ENCODE measurements at regions not wholly inside any gene's neighbourhood (a gene's known extent, or its start where the extent isn't known, plus 50 kb on each side); places are given as distances from the start of the nearest gene placed in this dataset.

DNA sequence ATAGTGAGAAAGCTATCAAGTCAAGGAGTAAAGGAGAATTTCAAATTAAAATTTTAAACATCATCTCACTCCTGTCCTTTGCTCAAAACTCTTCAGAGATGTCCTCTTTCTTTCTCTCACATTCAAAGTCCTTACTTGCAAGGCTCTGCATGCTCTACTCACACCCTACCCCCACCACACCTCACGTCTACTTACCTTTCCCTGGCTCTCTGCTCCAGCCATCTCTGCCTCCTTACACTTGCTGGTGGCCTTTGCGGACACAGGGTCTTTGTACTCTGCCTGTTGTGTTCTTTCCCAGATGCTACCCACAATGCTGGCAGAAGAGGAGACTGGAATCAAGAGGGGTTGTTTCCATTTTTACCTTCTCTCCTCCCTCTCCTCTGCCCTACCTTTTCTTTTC lies 405.2 kb downstream of the INSC start:
- Histone ChIP-seq H3K23ac (ENCODE audit: low read depth, low read length, poor library complexity) (no peak overlapping the region), H3K9me3 (replicated peaks in 1 of 2; ENCODE audit: control insufficient read depth in 2 of 2, insufficient read depth in 1 of 2, low read depth in 1 of 2, low read length in 2 of 2) (no peaks in the 10 kb centered on the region), H2BK15ac (ENCODE audit: low read length) (no peak overlapping the region), H2BK120ac (ENCODE audit: low read depth, low read length) (no peak overlapping the region), H4K91ac (ENCODE audit: low read depth, low read length, poor library complexity) (no peak overlapping the region), H3K14ac (ENCODE audit: low read length) (no peak overlapping the region), H2BK5ac (ENCODE audit: low read length) (no peak overlapping the region), H4K8ac (ENCODE audit: low read depth, low read length) (no peak overlapping the region), H2AFZ (ENCODE audit: low read length) (no peak overlapping the region), H3K4me3 (ENCODE audit: low read length in 2 of 2) (no peak overlapping the region), H2AK5ac (ENCODE audit: low read depth, low read length) (no peak overlapping the region), H3K36me3 (replicated peaks in 1 of 2; ENCODE audit: control insufficient read depth in 2 of 2, insufficient read depth in 2 of 2, low read length in 2 of 2) (no peaks in the 10 kb centered on the region), H2BK12ac (ENCODE audit: low read length) (no peak overlapping the region), H3K9ac (ENCODE audit: low read depth, low read length, poor library complexity) (no peak overlapping the region), H3K27me3 (ENCODE audit: control insufficient read depth in 3 of 3, insufficient read depth in 3 of 3, low read depth in 1 of 3, low read length in 3 of 3) (no peaks in the 10 kb centered on the region), H3K4me2 (ENCODE audit: insufficient read depth, low read length, poor library complexity, severe bottlenecking) (no peak overlapping the region), H3K18ac (ENCODE audit: low read length) (no peak overlapping the region), H3K4me1 (ENCODE audit: control insufficient read depth in 2 of 2, insufficient read depth in 1 of 2, low read depth in 1 of 2, low read length in 2 of 2) (peaks cover 0 to 1% of the 10 kb centered on the region in 2 donors), H3K79me1 (ENCODE audit: low read depth, low read length) (no peaks in the 10 kb centered on the region), H3K4ac (ENCODE audit: low read length) (no peak overlapping the region), H3K27ac (replicated peaks; ENCODE audit: low read length) (no peak overlapping the region)
- no CpG with 5 or more reads among the region's 2 CpGs for WGBS, 2 donors (ENCODE audit: extremely low coverage in 2 of 2, insufficient read length in 2 of 2, insufficient replicate concordance in 1 of 2)
- DNase-seq (ENCODE audit: low spot score): no peak

- Histone ChIP-seq H2BK15ac (ENCODE audit: low read length) (no peak overlapping the region), H3K27ac (replicated peaks; ENCODE audit: low read length) (no peak overlapping the region), H3K4me3 (ENCODE audit: low read length in 2 of 2) (no peak overlapping the region), H2AFZ (ENCODE audit: low read length) (no peak overlapping the region), H3K9me3 (replicated peaks in 1 of 2; ENCODE audit: control insufficient read depth in 2 of 2, insufficient read depth in 1 of 2, low read depth in 1 of 2, low read length in 2 of 2) (peaks cover 0 to 7% of the 10 kb centered on the region in 2 donors), H4K91ac (ENCODE audit: low read depth, low read length, poor library complexity) (no peak overlapping the region), H4K8ac (ENCODE audit: low read depth, low read length) (no peak overlapping the region), H3K9ac (ENCODE audit: low read depth, low read length, poor library complexity) (no peak overlapping the region), H3K18ac (ENCODE audit: low read length) (no peak overlapping the region), H3K4me1 (ENCODE audit: control insufficient read depth in 2 of 2, insufficient read depth in 1 of 2, low read depth in 1 of 2, low read length in 2 of 2) (peaks cover 0 to 1% of the 10 kb centered on the region in 2 donors), H3K36me3 (replicated peaks in 1 of 2; ENCODE audit: control insufficient read depth in 2 of 2, insufficient read depth in 2 of 2, low read length in 2 of 2) (no peaks in the 10 kb centered on the region), H2AK5ac (ENCODE audit: low read depth, low read length) (no peak overlapping the region), H3K14ac (ENCODE audit: low read length) (no peak overlapping the region), H3K27me3 (ENCODE audit: control insufficient read depth in 3 of 3, insufficient read depth in 3 of 3, low read depth in 1 of 3, low read length in 3 of 3) (no peaks in the 10 kb centered on the region), H3K4ac (ENCODE audit: low read length) (no peak overlapping the region), H2BK5ac (ENCODE audit: low read length) (no peak overlapping the region), H2BK120ac (ENCODE audit: low read depth, low read length) (no peak overlapping the region), H3K79me1 (ENCODE audit: low read depth, low read length) (no peaks in the 10 kb centered on the region), H2BK12ac (ENCODE audit: low read length) (no peak overlapping the region), H3K4me2 (ENCODE audit: insufficient read depth, low read length, poor library complexity, severe bottlenecking) (no peak overlapping the region), H3K23ac (ENCODE audit: low read depth, low read length, poor library complexity) (no peak overlapping the region)
- WGBS, 2 donors (ENCODE audit: extremely low coverage in 2 of 2, insufficient read length in 2 of 2, insufficient replicate concordance in 1 of 2): no CpG with 5 or more reads among the region's 2 CpGs
- DNase-seq (ENCODE audit: low spot score): no peak
Measured at GRCh38 chr11:15523543-15523942, 408.8 kb downstream of the INSC start.

GRCh38 chr11:15525582-15525981 lies 410.9 kb downstream of the INSC start:
- H3K4me3 ChIP-seq (ENCODE audit: low read length in 2 of 2): no peak overlapping the region
- H2AK5ac ChIP-seq (ENCODE audit: low read depth, low read length): no peak overlapping the region
- H3K9me3 ChIP-seq (replicated peaks in 1 of 2; ENCODE audit: control insufficient read depth in 2 of 2, insufficient read depth in 1 of 2, low read depth in 1 of 2, low read length in 2 of 2): peaks cover 0 to 7% of the 10 kb centered on the region in 2 donors
- no peak overlapping the region for H2BK120ac ChIP-seq (ENCODE audit: low read depth, low read length)
- no peak overlapping the region for H3K4me2 ChIP-seq (ENCODE audit: insufficient read depth, low read length, poor library complexity, severe bottlenecking)
- no CpG with 5 or more reads among the region's 1 CpG for WGBS, 2 donors (ENCODE audit: extremely low coverage in 2 of 2, insufficient read length in 2 of 2, insufficient replicate concordance in 1 of 2)
- H2AFZ ChIP-seq (ENCODE audit: low read length): no peak overlapping the region
- no peak overlapping the region for H3K23ac ChIP-seq (ENCODE audit: low read depth, low read length, poor library complexity)
- no peak overlapping the region for H3K18ac ChIP-seq (ENCODE audit: low read length)
- H2BK5ac ChIP-seq (ENCODE audit: low read length): no peak overlapping the region
- H2BK15ac ChIP-seq (ENCODE audit: low read length): no peak overlapping the region
- no peaks in the 10 kb centered on the region for H3K79me1 ChIP-seq (ENCODE audit: low read depth, low read length)
- H3K27me3 ChIP-seq (ENCODE audit: control insufficient read depth in 3 of 3, insufficient read depth in 3 of 3, low read depth in 1 of 3, low read length in 3 of 3): no peaks in the 10 kb centered on the region
- no peaks in the 10 kb centered on the region for H3K4me1 ChIP-seq (ENCODE audit: control insufficient read depth in 2 of 2, insufficient read depth in 1 of 2, low read depth in 1 of 2, low read length in 2 of 2)
- no peak overlapping the region for H2BK12ac ChIP-seq (ENCODE audit: low read length)
- no peak overlapping the region for H3K27ac ChIP-seq (replicated peaks; ENCODE audit: low read length)
- H3K14ac ChIP-seq (ENCODE audit: low read length): no peak overlapping the region
- DNase-seq (ENCODE audit: low spot score): no peak
- no peaks in the 10 kb centered on the region for H3K36me3 ChIP-seq (replicated peaks in 1 of 2; ENCODE audit: control insufficient read depth in 2 of 2, insufficient read depth in 2 of 2, low read length in 2 of 2)
- H4K91ac ChIP-seq (ENCODE audit: low read depth, low read length, poor library complexity): no peak overlapping the region
- H4K8ac ChIP-seq (ENCODE audit: low read depth, low read length): no peak overlapping the region
- H3K9ac ChIP-seq (ENCODE audit: low read depth, low read length, poor library complexity): no peak overlapping the region
- H3K4ac ChIP-seq (ENCODE audit: low read length): no peak overlapping the region

- Histone ChIP-seq H2AFZ (ENCODE audit: low read length) (no peak overlapping the region), H2AK5ac (ENCODE audit: low read depth, low read length) (no peak overlapping the region), H2BK120ac (ENCODE audit: low read depth, low read length) (no peak overlapping the region), H3K18ac (ENCODE audit: low read length) (no peak overlapping the region), H3K4me1 (ENCODE audit: control insufficient read depth in 2 of 2, insufficient read depth in 1 of 2, low read depth in 1 of 2, low read length in 2 of 2) (no peaks in the 10 kb centered on the region), H2BK5ac (ENCODE audit: low read length) (no peak overlapping the region), H3K23ac (ENCODE audit: low read depth, low read length, poor library complexity) (no peak overlapping the region), H3K27me3 (ENCODE audit: control insufficient read depth in 3 of 3, insufficient read depth in 3 of 3, low read depth in 1 of 3, low read length in 3 of 3) (no peaks in the 10 kb centered on the region), H3K14ac (ENCODE audit: low read length) (no peak overlapping the region), H4K91ac (ENCODE audit: low read depth, low read length, poor library complexity) (no peak overlapping the region), H3K79me1 (ENCODE audit: low read depth, low read length) (no peaks in the 10 kb centered on the region), H4K8ac (ENCODE audit: low read depth, low read length) (no peak overlapping the region), H3K9me3 (replicated peaks in 1 of 2; ENCODE audit: control insufficient read depth in 2 of 2, insufficient read depth in 1 of 2, low read depth in 1 of 2, low read length in 2 of 2) (peaks cover 0 to 7% of the 10 kb centered on the region in 2 donors), H3K36me3 (replicated peaks in 1 of 2; ENCODE audit: control insufficient read depth in 2 of 2, insufficient read depth in 2 of 2, low read length in 2 of 2) (no peaks in the 10 kb centered on the region), H3K4me2 (ENCODE audit: insufficient read depth, low read length, poor library complexity, severe bottlenecking) (no peak overlapping the region), H3K4ac (ENCODE audit: low read length) (no peak overlapping the region), H3K9ac (ENCODE audit: low read depth, low read length, poor library complexity) (no peak overlapping the region), H3K27ac (replicated peaks; ENCODE audit: low read length) (no peak overlapping the region), H2BK15ac (ENCODE audit: low read length) (no peak overlapping the region), H2BK12ac (ENCODE audit: low read length) (no peak overlapping the region), H3K4me3 (ENCODE audit: low read length in 2 of 2) (peak overlapping the region in 1 of 2 donors; percentile 20)
- no CpG with 5 or more reads among the region's 2 CpGs for WGBS, 2 donors (ENCODE audit: extremely low coverage in 2 of 2, insufficient read length in 2 of 2, insufficient replicate concordance in 1 of 2)
- DNase-seq (ENCODE audit: low spot score): no peak
Measured at GRCh38 chr11:15526032-15526431, 411.3 kb downstream of the INSC start.

All from neuronal stem cell (in vitro differentiated cells).